CD4-positive, alpha-beta T cell (primary cell): ENCODE measurements at regions not wholly inside any gene's neighbourhood (a gene's known extent, or its start where the extent isn't known, plus 50 kb on each side); places are given as distances from the start of the nearest gene placed in this dataset.

ENCODE experiments used
- ATAC-seq: fragments of 200-7000 bp; cut with Tn5 transposase; one replicate; pipeline ENCODE4 v1.10.0; 2022; ENCODE audit warnings: mild to moderate bottlenecking; ENCODE audit not compliant: poor library complexity
- CTCF ChIA-PET: fragments of 350-600 bp; sonication (Branson Sonifier 250); formaldehyde crosslinking; loops from one replicate; lab custom pipeline; 2021; ENCODE audit warnings: antibody characterized with exemption, inconsistent platforms; lab: Charles Lee
- POLR2A ChIA-PET: fragments of 350-600 bp; sonication (Branson Sonifier 250); formaldehyde crosslinking; loops from one replicate; lab custom pipeline; 2021; ENCODE audit warnings: antibody characterized with exemption, inconsistent platforms; lab: Charles Lee
- DNase-seq, 14 experiments: peaks; one replicate each; pipeline ENCODE4 v3.0.0-alpha.2; 2013 to 2020; ENCODE audit warnings: mixed read lengths in 2 of 14
- H3K27ac ChIP-seq, 2 donors: one replicate each; pipeline versions ENCODE4 v1.5.1 to v1.7.0; 2013; ENCODE audit warnings: low read length in 2 of 2, low read depth in 1 of 2, mild to moderate bottlenecking in 1 of 2
- H3K27me3 ChIP-seq, 2 experiments: 1 replicate in 1 of 2; 2 replicates in 1 of 2; pipeline versions ENCODE4 v1.6.1 to v1.7.0; 2013; ENCODE audit warnings: low read length in 2 of 2, control low read depth in 1 of 2, mild to moderate bottlenecking in 1 of 2, moderate library complexity in 1 of 2; ENCODE audit not compliant: insufficient read depth in 2 of 2, control insufficient read depth in 1 of 2
- H3K36me3 ChIP-seq: one replicate; pipeline ENCODE4 v1.6.1; 2013; ENCODE audit warnings: low read length, control low read depth; ENCODE audit not compliant: insufficient read depth
- H3K4me1 ChIP-seq: one replicate; pipeline ENCODE4 v1.6.1; 2013; ENCODE audit warnings: low read length, control low read depth; ENCODE audit not compliant: insufficient read depth
- H3K4me3 ChIP-seq: one replicate; pipeline ENCODE4 v1.5.1; 2013; ENCODE audit warnings: mild to moderate bottlenecking, low read length, moderate library complexity
- H3K9me3 ChIP-seq, 2 experiments: 1 replicate in 1 of 2; 2 replicates in 1 of 2; pipeline versions ENCODE4 v1.6.1 to v1.7.0; 2013; ENCODE audit warnings: low read length in 2 of 2, mild to moderate bottlenecking in 2 of 2, control low read depth in 1 of 2, moderate library complexity in 1 of 2; ENCODE audit not compliant: control insufficient read depth in 1 of 2, insufficient read depth in 1 of 2
- H3K27ac Mint-ChIP-seq: one replicate; pipeline ENCODE4 v1.8.0; 2020; ENCODE audit warnings: mixed read lengths
- H3K27me3 Mint-ChIP-seq: one replicate; pipeline ENCODE4 v1.8.0; 2021; ENCODE audit warnings: mixed read lengths
- H3K36me3 Mint-ChIP-seq: one replicate; pipeline ENCODE4 v1.8.0; 2021; ENCODE audit warnings: low read depth, mixed read lengths
- H3K4me1 Mint-ChIP-seq: one replicate; pipeline ENCODE4 v1.8.0; 2021; ENCODE audit warnings: low read depth, mixed read lengths
- H3K4me3 Mint-ChIP-seq: one replicate; pipeline ENCODE4 v1.8.0; 2020; ENCODE audit warnings: mild to moderate bottlenecking, mixed read lengths
- H3K9me3 Mint-ChIP-seq: one replicate; pipeline ENCODE4 v1.8.0; 2020; ENCODE audit warnings: mixed read lengths
- CTCF ChIP-seq: fragments of 200-600 bp; IDR thresholded peaks from one replicate; pipeline ENCODE4 v1.8.0; 2022; ENCODE audit warnings: antibody characterized with exemption, mild to moderate bottlenecking
- intact Hi-C, 2 experiments: fragments of 100-400 bp; cut with DNase I in 1 of 2; cut with micrococcal nuclease in 1 of 2; formaldehyde crosslinking; loops; one replicate each; pipeline versions ENCODE4 v1.15.1 to v1.9.0; 2023 to 2025; cut with DNase I, micrococcal nuclease

DNA sequence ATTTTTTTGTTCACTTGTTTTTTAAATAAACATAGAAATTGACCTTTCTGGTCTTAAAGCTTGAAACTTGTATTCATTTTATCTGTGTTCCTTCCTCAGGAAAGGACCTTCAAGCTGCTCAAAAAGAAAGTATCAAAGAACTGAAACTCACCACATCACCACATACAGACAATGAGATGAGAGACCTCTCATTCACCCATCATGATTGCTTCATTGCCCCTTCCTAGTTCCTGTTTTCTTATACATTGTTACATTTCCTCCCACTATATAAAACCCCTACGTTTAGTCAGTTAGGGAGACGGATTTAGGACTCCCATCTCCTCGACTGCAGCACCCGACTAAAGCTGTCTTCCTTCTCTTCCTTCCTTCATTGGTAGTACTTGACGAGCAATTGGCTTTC lies 180.5 kb upstream of the OPRM1 start:
- H3K36me3 Mint-ChIP-seq: no peaks in the 10 kb centered on the region
- POLR2A ChIA-PET: no interaction called here
- no peak overlapping the region for H3K4me3 Mint-ChIP-seq
- no peak for DNase-seq
- H3K36me3 ChIP-seq: no peaks in the 10 kb centered on the region
- intact Hi-C loops: no loop called here
- H3K27ac ChIP-seq: no peak overlapping the region
- H3K9me3 Mint-ChIP-seq: peaks cover 3% of the 10 kb centered on the region
- H3K4me3 ChIP-seq: no peak overlapping the region
- H3K27me3 ChIP-seq: peaks cover 0 to 2% of the 10 kb centered on the region in 2 experiments
- H3K27me3 Mint-ChIP-seq: peaks cover 12% of the 10 kb centered on the region
- TF ChIP-seq CTCF: no peak
- CTCF ChIA-PET: no interaction called here
- H3K9me3 ChIP-seq: peaks cover 0 to 23% of the 10 kb centered on the region in 2 experiments
- H3K4me1 Mint-ChIP-seq: no peaks in the 10 kb centered on the region
- ATAC-seq: no peak
- no peak overlapping the region for H3K27ac Mint-ChIP-seq
- no peaks in the 10 kb centered on the region for H3K4me1 ChIP-seq

DNA sequence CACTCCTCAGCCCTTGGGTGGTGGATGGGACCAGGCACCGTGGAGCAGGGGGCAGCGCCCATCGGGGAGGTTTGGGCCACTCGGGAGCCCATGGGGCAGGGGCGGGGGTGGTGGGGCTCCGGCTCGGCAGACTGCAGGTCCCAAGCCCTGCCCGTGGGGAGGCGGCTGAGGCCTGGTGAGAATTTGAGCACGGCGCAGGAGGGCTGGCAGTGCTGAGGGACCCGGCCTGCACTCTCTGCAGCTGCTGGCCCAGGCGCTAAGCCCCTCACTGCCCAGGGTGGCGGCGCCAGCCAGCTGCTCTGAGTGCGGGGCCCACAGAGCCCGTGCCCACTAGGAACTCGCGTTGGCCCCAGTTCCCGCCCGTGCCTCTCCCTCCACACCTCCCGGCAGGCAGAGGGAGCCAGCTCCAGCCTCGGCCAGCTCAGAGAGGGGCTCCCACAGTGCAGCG lies 182.1 kb upstream of the OPRM1 start:
- DNase-seq (no peak), ATAC-seq (no peak)
- intact Hi-C loops: no loop called here
- Histone ChIP-seq H3K27me3 (peaks cover 0 to 2% of the 10 kb centered on the region in 2 experiments), H3K36me3 (no peaks in the 10 kb centered on the region), H3K9me3 (peaks cover 0 to 23% of the 10 kb centered on the region in 2 experiments), H3K27ac (no peak overlapping the region), H3K4me3 (no peak overlapping the region), H3K4me1 (no peaks in the 10 kb centered on the region)
- TF ChIP-seq CTCF: no peak
- CTCF ChIA-PET: no interaction called here
- H3K27ac Mint-ChIP-seq: no peak overlapping the region
- peaks cover 9% of the 10 kb centered on the region for H3K27me3 Mint-ChIP-seq
- peaks cover 1% of the 10 kb centered on the region for H3K9me3 Mint-ChIP-seq
- POLR2A ChIA-PET: no interaction called here
- H3K36me3 Mint-ChIP-seq: no peaks in the 10 kb centered on the region
- no peaks in the 10 kb centered on the region for H3K4me1 Mint-ChIP-seq
- no peak overlapping the region for H3K4me3 Mint-ChIP-seq

DNA sequence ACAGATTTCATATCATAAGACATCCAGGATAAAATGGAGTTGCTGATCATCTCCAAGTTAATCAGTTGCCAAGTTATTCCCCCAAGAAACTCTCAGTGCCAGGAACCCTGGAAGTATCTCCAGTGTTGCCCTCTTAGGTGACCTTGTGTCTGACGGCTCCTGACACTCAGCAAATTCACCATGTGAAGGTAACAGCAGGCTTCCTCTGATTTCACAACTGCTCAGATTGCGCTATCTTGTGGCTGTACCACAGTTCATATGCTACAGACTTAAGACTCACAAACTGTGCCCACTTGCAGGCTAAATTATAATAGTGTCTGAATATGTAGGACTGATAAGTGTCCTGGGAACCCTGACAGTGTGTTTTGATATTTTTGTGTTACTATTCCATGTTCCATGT lies 186.6 kb upstream of the OPRM1 start:
- Mint-ChIP-seq H3K4me1 (no peaks in the 10 kb centered on the region), H3K36me3 (no peaks in the 10 kb centered on the region), H3K4me3 (no peak overlapping the region), H3K27ac (no peak overlapping the region), H3K9me3 (no peaks in the 10 kb centered on the region), H3K27me3 (peaks cover 4% of the 10 kb centered on the region)
- no peak for ATAC-seq
- POLR2A ChIA-PET: no interaction called here
- H3K4me3 ChIP-seq: no peak overlapping the region
- H3K27ac ChIP-seq: no peak overlapping the region
- intact Hi-C loops: no loop called here
- H3K27me3 ChIP-seq: no peaks in the 10 kb centered on the region
- no peaks in the 10 kb centered on the region for H3K4me1 ChIP-seq
- TF ChIP-seq CTCF: no peak
- CTCF ChIA-PET: no interaction called here
- no peak for DNase-seq
- no peaks in the 10 kb centered on the region for H3K36me3 ChIP-seq
- H3K9me3 ChIP-seq: peaks cover 0 to 16% of the 10 kb centered on the region in 2 experiments
